Activated CD4-positive, alpha-beta T cell treated with anti-CD3 and anti-CD28 coated beads, Interleukin-2, amount 50 U/mL, for 16 hours (primary cell): ENCODE measurements at regions not wholly inside any gene's neighbourhood (a gene's known extent, or its start where the extent isn't known, plus 50 kb on each side); places are given as distances from the start of the nearest gene placed in this dataset.
"Not testable (repeated sequence)": the region's sequence is repeated elsewhere in the genome, so short reads cannot be mapped to it uniquely, and the experiment has no call there.

Experiments
- DNase-seq: peaks from one replicate; pipeline ENCODE4 v3.0.0-alpha.2; 2020

DNA sequence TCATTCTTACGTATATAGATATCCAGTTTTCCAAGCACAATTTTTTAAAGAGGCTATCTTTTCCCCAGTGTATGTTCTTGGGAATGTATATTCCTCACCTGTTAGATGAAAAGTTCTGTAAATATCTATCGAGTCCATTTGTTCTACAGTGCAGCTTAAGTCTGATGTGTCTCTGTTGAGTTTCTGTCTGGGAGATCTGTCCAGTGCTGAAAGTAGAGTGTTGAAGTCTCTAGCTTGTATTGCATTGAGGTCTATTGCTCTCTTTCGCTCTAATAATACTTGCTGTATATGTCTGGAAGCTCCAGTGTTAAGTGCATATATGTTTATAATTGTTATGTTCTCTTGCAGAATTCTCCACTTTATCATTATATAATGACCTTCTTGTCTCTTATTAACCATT, 373.1 kb downstream of the PPARGC1A start:
- no peak for DNase-seq

DNA sequence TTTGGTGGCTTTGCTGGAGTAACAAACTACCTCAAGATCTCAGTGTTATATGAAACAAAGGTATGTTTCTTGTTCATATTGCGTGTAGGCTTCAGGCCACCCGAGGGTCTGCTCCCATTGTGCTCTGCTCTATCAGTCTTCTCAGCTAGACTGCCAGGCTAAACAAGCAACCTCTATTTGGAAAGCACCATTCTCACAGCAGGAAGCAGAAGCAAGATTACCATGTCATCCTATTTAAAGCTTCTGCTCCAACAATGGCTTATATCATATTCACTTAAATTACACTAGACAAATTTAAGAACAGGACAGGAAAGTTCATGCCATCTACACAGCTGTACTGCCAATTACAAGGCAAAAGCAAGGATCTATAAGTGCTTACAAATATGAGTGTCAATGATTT, 385.8 kb downstream of the PPARGC1A start:
- no peak for DNase-seq

DNA sequence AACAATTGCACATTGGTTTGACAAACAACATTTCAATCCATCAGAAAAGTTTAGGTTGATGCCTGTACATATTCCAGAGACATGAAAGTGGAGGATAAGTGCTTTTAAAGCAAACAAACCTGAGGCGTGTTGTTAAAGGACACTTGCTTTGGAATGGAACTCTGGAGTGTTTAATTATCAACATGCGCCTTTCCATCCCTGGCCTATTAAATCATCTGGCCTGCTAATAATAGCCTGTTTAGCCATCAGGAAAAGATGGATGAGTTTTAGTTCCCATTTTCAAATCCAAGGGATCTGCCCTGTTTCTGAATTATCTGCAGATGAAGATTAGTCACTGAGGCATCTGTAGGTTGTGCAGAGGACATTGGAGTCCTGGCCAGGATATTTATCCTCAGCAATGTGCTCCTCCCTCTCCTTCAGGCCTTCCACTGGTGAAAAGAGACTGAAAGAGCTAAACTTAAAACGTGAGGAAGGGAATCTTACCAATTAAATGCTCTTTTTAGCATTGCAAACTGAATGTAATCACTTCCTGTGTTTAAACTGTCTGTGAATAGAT, 388.9 kb downstream of the PPARGC1A start:
- DNase-seq, result no peak

DNA sequence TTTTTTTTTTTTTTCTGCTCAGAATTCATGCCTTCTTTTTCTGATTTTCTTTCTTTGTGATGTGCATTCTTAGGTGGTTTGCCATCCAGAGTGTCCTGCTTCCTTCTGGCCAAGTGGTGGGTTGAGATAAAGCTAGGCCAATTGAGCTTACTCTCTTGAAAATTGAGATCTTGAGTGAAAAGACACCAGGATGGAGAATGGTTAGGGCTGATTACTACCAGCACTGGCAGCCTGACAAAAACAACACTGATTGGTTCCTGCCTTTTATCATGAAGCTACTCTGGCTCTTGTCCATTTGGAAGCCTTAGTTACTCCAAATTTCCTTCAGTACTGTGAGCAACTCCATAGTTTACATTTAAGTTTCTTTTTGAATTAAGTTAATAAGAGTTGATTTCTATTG, 404.0 kb downstream of the PPARGC1A start:
- DNase-seq, result no peak

DNA sequence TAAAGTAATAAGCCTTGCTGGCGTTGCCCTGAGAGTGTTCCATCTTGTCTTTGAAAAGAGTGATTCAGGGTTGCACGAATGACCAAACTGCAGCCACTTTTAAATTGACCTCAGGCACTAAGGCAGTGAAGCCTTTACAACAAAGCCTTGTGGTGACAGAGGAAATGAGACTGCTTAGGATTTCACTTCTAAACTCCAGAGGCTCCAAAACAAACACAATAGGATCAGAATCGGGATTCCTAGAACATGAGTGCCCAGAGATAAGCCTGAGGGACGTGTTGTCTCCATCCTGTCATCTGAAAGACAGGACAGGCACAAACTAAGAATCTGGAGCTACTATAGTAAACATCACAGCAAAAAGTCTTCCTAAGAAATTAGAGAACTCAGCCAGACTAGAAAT, 405.2 kb downstream of the PPARGC1A start:
- DNase-seq, result no peak

DNA sequence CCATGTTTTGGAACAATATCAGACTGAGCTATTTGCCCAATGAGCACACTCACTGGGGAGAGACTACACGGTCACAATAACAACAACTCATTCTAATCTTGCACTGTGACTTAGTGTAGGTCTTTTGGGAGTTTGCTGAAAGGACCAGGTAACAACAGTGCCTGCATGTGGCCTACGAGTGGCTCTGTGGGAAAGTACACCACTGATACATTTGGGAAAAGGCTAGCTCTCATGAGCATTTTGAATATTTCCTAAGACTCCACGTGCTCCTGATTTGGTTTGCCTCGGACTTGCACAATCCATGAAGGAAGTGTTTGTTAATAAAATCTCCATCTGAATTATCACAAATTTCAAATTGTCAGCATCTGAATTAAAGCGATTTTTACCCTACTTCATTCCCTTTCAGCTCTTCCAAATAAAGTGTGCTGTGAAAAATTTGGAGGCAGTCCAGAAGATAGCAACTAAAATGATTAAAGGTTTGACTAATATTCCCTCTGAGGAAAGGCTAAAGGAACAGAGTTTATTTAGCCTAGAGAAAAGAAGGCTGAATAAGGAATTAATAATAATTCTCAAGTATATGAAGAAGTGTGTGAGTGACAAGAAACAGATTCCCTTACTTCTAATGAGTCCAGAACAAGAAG, 406.4 kb downstream of the PPARGC1A start:
- DNase-seq, result no peak

DNA sequence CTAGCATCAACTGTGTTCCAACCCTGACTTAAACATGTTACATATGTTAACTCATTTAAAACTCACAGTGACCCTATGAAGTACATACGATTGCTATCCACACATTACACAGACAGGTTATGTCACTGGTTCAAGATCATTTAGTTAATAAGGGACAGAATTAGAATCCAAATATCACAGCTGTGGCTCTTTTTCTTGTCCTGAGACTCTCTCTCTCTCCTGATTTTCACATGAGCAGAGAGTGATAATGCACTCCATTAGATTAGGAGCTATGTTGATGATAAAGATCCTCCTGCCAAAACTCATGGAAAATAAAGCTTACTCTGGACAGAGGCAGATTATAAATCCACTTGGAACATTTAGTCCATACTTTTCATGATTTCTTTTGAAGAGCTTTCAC, 408.3 kb downstream of the PPARGC1A start:
- no peak for DNase-seq

DNA sequence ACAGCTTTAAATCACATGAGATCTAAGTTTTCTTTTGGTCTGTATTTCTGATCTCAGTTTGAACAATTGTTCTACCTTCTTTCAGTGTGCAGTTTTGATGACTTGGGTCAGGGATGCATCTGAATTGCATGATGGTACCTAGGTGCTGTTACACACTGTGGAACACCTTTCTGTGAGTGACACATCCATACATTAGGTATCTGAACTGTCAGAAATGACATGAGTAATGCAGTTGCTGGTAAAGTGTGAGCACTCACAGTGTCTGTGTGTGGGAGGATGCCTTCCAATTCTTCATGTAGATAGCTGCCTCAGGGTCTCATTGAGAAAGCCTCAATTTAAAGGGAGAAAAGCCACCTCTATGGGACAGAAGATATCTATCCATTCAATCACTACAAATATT, 411.9 kb downstream of the PPARGC1A start:
- DNase-seq, result no peak

DNA sequence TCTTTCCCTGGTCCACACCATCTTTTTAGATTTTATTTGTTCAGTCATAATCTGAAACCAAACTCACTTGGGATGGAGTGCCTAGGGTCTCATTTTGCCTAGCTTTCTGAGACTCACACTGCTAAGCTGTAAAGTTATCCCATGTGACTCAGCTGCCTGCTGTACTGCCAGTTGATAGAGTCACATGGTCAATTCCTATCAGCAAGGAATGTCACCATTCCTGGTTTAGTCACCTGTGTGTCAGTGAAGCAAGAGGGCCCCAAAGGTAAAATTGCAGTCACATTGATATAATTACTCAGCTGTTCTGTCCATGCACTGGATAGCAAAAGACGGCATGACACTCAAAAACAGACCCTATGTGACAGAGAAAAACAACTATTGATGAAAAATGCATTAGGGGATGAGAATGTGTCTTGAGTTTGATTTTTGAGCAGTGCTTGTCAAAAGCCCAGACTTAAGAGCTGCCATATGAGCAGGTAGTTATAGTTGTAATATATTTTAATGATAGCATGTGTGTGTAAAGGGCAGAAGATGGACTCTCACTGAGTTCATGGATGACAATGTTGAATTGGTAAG, 413.2 kb downstream of the PPARGC1A start:
- DNase-seq, result no peak

DNA sequence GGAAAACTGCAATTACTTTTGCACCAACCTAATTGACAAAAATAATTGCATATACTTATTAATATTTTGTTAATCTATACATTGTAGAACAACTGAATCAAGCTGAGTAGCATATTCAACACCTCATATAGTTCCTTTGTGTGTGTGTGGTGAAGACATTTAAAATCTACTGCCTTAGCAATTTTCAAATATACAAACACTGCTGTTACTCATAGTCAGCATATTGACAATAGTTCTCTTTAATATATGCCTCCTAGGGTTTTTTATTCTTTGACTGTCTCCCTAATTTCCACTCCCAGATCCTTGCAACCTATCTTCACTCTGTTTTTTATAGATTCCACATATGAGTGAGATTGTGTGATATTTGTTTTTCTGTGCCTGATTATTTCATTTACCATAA, 426.8 kb downstream of the PPARGC1A start:
- DNase-seq, result no peak

DNA sequence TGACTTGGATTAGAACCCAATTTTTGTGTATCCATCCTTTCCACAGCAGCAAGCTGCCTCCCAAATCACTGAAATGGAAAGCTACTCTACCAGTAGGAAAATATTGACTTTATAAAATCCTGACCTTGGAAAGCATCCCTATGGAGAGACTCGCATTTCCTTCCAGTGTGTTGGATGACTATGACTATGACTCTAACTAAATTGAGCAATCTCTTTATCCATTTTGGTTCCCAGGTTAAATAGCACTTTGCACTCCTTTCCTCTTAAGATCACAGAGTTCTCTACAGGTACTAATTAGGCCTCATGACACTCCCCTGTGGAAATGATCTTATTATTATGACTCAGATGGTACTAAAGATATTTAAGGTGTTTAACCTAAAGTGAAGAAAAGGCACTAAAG, 431.8 kb downstream of the PPARGC1A start:
- DNase-seq, result no peak

DNA sequence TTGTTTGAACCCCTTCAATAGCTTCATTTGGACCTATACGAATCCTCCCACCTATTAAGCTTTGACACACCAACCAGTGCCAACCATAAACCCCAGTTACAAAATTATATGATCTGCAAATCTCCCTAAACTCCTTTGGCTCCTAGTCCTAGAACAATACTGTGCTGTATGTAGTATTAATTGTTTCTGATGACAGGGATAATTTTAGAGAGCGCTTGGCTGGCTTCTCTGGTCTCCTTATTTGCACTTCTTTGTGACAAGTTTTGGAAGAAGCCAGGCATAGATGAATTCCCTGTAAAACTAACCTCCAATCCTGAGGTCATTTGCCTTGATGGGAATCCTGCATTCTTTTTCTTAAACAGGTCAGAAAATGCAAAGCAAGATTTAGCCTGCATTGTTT, 433.0 kb downstream of the PPARGC1A start:
- DNase-seq, result no peak

DNA sequence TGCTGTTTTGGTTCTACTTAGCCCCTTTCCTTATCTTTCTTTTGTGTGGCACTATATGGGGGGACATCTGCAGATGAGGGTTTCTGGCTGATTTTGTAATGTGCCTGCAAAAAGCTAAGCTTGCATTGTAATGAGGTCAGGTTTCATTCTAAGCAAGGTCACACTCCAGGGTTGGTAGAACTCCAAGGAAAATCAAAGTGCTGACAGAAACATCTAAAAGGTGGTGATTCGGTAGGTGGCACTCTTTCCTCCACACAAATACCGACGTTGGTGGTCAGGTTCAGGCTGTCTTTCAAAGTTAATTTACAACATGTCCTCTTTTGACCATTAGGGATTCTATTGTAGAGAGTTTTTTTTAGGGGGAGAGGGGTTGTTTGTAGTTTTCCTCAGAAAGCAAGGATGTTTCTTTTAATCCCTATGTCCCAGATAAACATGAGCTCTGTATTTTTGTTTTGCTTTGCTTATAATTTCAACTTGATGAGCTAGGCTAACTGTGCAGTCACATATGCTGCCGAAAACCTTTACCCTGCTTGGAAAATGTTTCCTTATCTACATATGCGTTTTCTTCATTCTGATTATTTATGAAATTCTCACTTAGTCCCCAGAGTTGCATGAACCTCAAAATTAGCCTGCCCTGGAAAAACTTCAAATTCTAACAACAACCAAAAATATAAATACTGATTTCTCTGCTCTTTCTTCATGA, 434.2 kb downstream of the PPARGC1A start:
- no peak for DNase-seq

DNA sequence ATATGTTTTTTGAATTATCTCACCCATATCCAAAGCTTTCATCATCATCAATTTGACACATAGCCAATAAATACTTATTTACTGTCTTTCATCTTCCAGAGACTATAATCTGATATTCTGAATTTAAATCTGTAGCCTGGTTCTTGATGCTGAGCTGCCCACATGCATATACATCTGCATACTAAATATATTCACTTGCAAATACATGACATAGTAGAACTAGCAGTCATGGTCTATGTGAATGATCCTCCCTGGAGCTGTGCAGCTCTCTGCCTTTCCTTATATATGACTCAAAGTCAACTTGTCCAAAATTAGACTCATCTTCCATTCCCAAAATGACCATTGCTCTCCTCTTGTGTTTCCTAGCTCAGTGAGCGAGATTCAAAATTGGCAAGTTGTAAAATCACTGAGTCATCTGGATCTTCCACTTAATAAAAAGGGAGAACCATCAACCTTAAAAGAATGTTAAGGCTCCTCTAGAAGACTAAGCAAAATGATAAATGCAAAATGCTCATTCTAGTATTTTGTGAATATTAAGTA, 448.2 kb downstream of the PPARGC1A start:
- DNase-seq, result no peak

DNA sequence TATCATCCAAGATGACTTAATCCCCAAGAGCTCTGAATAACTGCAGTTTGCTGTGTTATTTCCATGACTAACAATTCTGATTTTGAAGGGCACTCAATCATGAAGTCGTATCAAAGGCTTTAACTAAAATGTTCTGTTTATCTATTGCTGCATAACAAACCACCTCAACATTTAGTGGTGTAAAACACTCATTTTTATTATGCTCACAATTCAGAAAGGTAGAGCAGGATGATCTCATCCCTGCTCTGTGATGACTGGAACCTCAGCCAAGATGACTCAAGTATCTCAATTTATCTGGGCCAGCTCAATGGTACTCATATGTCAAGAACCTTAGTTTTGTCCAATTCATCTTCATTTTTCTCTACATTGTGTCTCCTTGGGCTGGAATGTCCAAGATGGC, 451.1 kb downstream of the PPARGC1A start:
- DNase-seq, result no peak

DNA sequence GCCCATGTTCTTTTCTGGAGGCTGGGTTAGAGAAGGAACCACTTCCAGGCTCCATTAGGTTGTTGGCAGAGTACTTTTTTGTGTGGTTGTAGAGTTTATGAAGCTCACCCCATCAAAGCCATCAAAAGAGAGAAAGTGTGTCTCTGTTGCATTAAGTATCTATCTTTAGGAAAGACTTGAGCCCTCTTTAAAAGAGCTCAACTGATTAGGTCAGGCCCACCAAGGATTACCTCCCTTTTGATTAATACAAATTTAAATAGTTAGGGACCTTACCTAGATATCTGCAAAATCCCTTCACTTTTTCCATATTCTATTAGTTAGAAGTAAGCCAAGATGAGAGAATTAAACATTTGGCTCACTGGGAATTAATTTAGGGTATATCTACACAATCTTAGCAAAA, 460.4 kb downstream of the PPARGC1A start:
- DNase-seq, result no peak

DNA sequence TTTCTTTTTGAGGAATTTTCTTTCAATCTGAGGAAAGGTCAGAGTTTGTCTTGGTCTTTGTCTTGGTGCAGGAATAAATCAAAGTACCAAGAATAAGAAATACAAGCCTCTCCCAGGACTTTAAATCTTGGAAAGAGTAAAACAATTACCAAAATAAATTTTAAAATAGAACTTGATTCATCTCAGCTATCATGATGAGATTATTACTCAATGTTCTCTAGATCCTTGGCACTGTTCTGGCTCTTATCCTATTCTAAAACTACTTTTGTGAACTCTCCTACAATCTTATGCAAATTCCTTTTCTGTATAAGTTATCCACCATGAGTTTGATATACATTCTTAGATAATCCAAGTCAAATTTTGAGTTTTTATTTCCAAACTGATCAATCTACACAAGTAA, 464.3 kb downstream of the PPARGC1A start:
- DNase-seq, result no peak

DNA sequence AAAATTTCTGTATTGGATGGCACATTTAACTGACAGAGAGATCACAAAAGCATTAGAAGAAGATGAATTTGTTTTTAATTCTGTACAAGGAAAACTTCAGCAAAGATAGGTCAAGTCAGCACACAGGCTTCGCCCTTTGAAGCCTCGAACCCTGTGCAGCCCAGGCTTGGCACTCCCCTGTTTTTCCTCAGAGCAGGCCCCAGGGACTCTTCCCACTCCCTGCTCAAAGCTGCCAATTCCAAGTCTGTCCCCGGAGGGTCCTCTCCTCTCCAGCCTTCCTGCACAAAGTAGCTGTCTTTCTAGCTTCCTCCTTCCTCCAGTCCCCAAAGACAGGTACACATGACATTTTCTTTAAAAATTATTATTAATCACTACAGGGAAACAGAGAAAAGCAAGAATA, 466.3 kb downstream of the PPARGC1A start:
- no peak for DNase-seq

DNA sequence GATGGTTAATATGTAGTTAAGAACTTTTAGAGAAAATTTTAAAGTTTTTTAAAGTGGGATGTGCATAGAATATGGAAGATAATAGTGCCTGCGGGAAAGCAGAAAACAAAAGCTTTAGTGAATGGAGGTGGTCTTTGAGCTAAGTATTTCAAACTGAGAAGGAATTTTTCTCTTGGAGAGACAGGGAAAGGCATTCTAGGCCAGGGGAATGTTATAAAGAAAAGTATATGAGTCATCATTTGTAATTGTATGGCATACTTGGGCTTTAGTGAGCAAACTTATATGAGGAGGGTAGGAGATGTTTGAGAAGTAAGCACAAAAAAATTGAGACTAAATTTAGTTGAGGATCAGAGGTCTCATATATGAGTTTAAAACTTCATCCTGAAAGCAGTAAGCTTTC, 467.0 kb downstream of the PPARGC1A start:
- no peak for DNase-seq

DNA sequence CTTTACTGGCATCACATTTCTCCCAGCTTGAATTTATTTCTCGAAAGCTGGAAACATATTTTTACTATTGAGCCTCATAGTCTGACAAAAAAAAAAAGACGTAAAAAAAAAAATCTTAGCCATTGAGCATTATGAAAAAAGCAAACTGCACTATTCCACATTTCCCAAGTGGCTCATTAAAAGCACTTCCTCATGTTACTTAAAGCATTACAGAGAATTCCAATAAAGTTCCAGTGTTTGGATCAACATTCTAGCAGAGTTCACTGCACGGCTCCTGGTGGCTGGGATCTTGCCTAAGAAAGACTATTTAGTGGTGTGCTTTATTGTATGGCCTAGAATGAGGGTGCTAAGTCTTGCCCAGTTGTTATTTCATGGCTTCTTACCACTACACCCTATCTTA, 476.2 kb downstream of the PPARGC1A start:
- no peak for DNase-seq

DNA sequence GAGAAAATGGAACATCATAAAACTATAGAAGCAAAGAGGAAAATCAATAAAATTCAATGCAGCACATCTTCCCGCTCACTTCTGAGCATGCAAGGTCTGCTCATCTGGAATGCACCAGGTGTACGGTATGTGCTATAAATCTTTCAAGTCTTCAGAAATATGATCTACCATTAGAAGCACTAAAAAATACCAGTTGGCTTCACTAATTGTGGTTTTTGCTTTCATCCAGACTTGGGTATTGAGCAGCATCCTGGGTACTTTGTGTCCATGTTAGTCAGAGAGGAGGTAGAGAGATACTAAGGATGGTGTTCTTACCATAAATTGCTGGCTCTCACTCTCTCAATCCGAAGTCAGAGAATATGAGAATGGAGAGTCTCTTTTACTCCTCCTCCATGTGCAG, 477.1 kb downstream of the PPARGC1A start:
- no peak for DNase-seq

DNA sequence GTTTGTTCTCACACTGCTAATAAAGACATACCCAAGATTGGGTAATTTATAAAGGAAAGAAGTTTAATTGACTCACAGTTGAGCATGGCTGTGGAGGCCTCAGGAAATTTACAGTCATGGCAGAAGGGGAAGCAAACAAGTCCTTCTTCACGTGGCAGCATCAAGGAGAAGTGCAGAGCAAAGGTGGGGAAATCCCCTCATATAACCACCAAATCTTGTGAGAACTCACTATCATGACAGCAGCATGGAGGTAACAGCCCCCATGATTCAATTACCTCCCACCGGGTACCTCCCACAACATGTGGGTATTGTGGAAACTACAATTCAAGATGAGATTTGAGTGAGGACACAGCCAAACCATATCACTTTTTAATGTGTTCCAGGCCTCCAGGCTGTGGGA, 480.9 kb downstream of the PPARGC1A start:
- not testable (repeated sequence) for DNase-seq

DNA sequence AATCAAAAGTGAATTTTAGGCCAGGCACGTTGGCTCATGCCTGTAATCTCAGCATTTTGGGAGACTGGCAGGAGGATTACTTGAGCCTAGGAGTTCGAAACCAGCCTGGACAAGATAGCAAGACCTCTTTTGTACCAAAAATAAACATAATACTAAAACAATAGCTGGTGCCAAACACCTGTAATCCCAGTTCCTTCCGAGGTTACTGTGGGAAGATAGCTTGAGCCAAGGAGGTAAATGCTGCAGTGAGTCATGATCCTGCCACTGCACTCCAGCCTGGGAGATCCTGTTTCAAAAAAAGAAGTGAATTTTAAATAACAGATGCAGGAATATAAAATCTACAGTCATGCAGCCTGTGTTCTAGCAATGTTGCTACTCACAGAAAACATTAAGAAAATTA, 488.3 kb downstream of the PPARGC1A start:
- DNase-seq, result no peak

DNA sequence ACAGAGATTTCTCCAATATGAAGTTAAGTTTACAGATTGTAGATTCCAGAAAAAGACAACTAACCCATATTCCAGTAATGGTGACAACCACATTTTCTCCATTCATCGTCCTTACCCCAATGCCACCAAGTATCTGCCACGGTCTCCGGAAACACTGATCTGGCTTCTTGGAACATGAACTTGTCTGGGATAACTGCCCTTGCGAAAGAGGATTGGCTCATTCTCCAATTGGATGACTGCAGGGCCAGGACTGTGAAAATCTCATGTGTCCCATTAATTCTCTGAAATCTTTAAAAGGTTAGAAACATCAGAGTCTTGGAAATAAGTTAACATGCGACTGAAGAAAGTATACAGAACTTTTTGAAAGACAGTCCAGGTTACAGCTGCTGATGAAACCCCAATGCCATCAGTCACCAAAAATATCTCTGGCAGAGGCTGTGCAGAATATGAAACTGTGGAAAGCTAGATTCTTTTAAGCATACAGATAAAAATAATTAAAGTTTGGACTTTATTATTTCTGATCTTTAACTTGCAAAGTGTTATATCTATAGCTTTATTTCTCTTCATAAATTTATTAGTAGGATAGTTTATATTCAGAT, 496.9 kb downstream of the PPARGC1A start:
- no peak for DNase-seq
